NCI-H446 (cell line): ENCODE measurements at regions not wholly inside any gene's neighbourhood (a gene's known extent, or its start where the extent isn't known, plus 50 kb on each side); places are given as distances from the start of the nearest gene placed in this dataset.
A peak's percentile ranks its signal among the peaks of the same experiment; 100 is the strongest.
"Not testable (repeated sequence)": the region's sequence is repeated elsewhere in the genome, so short reads cannot be mapped to it uniquely, and the experiment has no call there.

Experiments
- DNase-seq, 2 experiments: peaks; one replicate each; lab custom pipeline; 2025; lab: John Stamatoyannopoulos, UW

DNA sequence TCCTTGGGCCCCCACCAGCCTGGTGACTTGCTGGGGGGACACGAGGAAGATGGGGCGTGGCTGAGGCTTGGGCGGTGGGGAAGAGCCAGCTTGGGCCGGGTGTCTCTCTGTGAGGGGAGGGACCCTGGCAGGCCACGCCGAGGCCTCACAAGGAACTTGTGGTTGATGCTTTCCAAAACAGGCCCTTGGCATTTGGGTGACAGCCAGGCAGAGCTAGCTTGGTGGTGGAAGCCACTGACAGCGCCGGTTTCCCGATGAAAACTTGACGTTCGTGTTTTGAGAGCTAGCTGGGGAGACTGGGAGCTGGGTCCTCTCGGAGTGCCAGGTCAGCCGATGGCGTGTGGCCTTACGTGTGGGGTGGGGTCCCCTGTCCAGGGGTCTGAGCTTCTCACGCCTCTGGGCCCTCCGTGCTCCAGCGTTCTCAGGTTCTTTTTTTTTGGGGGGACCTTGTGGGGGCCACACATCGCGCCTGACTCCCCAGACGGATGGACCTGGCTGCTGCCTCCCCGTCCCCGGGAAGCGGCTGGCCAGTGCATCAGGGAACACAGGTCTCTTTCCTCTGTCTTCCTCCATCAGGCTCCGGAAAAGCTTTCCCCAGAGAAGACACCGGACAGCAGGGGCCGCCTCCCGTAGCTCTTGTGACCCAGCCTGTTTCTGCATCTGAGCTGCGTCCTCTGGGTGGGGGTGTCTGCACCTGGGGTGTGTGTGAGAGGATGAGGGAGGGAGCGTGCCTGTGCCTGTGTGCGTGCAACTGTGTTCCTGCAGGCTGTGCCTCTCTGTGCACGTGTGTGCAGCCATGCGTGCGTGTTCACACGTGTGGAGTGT, 129.3 kb upstream of the LPCAT1 start:
- no peak for DNase-seq

GRCh38 chr5:1651971-1652872, 128.5 kb upstream of the LPCAT1 start:
- DNase-seq: no peak

- DNase-seq: no peak
Measured at GRCh38 chr5:1651250-1651649, 127.5 kb upstream of the LPCAT1 start.

DNA sequence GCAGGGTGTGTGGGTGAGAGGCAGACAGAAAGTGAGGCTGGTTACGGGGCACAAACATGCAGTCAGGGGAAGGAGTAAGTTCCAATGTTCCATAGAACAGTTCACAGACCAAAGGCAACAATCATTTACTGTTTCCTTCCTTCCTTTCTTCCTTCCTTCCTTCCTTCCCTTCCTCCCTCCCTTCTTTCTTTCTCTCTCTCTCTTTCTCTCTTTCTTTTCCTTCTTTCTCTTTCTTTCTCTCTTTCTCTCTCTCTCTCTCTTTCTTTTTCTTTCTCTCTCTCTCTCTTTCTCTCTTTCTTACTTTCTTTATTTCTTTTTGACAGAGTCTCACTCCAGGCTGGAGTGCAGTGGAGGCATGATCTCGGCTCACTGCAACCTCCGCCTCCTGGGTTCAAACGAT, 125.8 kb upstream of the LPCAT1 start:
- DNase-seq: no peak

DNA sequence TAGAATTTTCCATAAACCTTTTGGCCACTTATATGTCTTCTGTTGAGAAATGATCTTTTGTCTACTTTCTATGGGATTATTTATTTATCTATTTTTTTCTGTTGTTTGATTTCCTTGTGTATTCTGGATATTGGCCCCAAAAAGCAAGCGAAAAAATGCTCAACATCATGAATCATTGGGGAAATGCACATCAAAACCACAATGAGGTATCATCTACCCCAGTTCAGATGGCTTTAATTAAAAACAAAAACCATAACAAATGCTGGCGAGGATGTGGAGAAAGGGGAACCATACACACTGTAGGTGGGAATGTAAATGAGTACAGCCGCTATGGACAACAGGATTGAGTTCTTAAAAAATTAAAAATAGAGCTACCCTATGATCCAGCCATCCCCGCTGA, 125.0 kb upstream of the LPCAT1 start:
- DNase-seq: no peak

GRCh38 chr5:1647580-1647979, 123.8 kb upstream of the LPCAT1 start:
- DNase-seq: no peak

- DNase-seq: peak; percentile 83 to 95
Measured at GRCh38 chr5:1644810-1645571, 121.2 kb upstream of the LPCAT1 start.

GRCh38 chr5:1644393-1644809, 120.6 kb upstream of the LPCAT1 start:
- not testable (repeated sequence) for DNase-seq

DNA sequence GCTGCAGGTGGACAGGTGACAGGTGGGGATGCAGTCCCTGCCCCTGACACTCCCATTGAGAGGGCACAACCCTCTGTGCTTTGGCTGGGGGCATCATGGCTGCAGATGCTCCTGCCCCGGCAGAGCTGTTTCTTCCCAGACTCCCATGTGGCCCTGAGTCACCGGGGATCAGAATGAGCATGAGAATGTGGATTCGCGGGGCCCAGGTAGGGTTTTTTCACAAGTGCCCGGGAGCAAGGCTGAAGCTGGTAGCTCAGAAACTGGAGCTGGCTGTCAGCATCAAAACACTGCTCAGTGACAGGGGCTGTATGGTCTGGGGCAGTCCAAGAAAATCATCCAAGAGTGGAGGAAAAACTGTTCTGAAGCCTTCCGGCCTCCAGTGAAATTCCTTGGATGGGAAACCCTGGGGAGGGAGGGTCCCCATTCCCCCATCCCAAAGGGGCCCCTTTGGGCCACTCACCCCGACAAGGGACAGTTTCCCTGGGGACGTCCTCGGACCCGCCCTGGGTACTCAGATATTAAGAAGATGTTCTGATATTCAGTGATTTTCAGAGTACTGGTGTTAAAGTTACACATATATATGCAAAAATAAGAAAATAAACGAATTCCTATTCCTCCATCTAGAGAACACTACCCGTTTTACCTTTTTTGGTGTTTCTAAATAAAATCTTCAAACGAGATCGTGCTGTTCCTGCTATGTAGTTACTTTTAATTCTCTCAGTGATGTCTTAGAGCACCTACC, 120.1 kb upstream of the LPCAT1 start:
- no peak for DNase-seq

- DNase-seq: no peak
Measured at GRCh38 chr5:1642621-1643061, 118.9 kb upstream of the LPCAT1 start.

GRCh38 chr5:1642221-1642620, 118.5 kb upstream of the LPCAT1 start:
- DNase-seq: no peak

DNA sequence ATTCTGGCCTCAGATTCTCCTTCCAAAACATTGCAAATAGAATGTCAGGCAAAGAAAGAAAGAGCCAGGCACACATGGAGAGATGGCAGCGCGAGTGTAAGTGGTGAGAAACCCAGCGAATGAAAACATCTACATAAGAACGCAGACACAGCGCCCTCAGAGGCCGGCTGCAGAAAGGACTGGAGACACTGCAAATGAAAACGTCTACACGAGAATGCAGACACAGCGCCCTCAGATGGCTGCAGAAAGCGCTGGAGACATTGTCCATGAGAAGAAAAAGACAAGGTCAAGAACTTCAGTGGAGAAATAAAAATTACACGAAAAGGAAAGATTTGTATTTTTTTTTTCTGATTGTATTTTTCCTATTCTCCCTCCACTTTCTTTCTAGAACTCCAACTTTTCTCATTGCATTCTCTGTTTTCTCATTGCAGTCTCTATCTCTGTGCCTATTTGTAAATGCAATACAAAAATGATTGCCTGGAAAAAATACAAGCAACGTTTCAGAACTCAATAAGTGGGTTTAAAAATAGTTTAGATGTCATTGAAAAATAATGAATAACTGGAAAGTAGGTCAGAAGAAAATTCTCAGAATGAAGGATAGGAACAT, 117.9 kb upstream of the LPCAT1 start:
- DNase-seq: peak; percentile 96

DNA sequence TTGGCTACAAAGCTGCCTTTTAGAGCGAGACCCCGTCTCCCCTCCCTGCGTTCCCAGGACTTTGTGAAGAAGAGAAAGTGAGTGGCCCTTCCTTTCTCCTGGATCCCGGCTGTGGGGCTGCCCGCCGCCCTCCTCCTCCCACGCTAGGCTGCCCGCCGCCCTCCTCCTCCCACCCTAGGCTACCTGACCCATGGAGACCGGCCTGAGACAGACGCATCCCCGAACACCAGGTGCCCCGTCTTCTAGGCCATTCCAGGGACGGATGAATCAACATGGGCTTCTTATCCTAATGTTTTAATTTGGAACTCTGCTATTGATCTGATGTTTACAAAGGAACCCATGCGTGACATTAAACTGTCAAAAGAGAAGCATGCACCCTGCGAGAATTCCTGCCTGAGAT, 117.3 kb upstream of the LPCAT1 start:
- no peak for DNase-seq

DNA sequence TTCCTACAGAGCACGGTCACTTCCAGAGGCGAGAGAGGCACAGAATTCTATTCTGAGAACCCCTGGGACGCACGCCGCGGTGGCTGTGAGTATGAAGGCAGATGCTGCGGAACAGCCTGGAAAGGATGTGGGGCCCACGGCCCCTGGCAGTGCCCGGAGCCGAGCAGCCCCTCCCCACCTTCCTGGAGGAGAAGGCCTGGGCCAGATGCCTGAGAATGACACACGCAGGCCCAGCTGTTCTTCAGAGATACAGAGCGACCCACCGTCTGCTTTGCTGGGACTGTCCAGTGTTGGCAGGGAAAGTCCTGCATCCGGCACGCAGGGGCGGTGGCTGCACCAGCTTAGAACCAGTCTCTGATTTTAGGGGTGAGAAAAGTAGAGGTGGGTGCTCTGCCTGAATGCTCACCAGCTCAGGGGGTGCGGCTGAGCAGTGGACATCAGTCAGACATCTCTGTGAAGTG, 116.7 kb upstream of the LPCAT1 start:
- DNase-seq: no peak

DNA sequence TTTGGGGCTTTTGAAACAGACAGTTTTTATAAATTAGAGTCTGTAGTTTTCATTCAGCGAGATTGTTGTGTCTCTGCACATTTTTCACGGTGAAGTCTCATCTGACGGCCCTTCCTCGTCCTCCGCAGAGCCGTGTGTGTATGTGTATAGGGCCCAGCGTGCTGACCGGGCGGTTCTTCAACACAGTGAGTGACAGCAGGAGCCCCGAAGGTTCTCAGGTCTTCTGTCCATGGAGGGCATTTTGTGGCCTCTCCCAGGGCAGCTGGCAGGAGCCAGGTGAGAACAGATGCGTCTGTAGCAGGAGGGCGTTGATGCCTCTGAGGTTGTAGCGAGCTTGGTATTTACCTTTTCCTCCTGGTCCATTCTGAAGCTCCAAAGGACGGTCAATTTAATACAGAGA, 116.0 kb upstream of the LPCAT1 start:
- DNase-seq: no peak

DNA sequence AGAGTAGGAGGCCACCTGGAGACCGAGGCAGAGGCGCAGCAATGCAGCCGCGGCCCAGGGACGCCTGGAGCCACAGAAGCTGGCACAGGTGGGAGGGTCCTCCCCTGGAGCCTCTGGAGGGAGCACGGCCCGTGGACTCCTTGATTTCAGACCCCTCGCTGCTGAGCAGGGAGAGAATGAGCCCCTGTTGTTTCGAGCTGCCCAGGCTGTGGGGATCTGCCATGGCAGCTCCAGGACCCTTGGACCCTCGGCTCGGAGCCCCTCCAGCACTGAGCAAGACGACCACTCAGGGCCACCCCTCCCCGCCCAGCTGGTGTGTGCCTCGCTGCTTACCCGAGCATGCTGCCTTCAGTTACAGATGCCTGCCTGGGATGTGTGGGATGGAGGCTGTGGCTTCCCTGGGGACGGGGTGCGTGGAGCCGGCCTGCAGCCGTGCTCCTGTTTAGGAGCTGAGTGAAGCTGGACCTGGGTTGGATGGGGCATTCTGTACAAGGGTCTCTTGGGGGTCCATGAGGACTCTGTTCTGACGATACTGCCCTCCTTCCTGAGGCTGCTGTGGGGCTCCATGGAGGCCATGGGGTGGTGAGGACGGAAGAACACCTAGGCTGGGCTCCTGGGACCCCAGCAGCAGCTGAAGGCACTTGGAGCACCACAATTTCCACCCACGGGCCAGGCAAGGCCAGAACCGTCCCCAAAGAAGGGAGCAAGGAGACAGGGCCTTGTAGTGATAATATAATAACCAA, 115.1 kb upstream of the LPCAT1 start:
- no peak for DNase-seq

DNA sequence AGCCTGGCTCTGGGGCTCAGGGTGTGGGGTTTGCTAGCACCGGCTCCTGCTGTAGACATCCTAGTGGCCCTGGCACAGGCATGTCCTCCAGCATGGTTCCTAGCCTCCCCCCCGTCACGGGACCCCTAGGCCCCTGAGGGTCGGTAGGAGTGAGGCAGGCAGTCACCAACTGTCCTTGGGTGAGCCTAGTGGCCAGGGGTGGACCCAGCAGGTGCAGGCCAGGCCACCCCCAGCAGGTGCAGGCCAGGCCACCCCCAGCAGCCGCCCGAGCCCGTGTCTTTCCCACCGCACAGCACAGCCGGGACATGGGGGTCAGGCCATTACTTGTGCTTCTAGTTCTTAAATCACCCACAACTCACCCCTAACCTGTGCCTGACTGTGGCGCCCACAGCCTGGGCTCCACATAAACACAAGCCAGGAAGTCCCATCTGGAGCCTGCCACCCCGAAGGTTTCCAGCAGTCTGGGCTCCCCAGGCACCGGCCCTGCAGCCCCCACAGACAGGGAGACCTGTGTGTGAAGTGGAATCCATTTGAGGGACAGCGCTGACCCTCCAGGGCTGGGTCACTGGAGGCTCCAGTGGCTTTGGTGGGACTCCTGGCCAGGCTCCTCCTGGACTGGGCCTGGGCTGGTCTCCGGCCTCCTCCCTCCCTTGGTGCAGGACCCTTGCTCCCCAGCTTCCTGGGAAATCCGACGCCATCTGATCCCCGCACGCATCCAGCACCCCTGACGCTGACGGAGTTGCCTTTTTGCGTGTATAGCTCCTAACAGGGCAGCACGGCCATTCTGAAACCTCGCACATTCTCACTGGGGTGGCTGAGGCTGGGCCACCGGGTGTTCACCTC, 114.1 kb upstream of the LPCAT1 start:
- no peak for DNase-seq

DNA sequence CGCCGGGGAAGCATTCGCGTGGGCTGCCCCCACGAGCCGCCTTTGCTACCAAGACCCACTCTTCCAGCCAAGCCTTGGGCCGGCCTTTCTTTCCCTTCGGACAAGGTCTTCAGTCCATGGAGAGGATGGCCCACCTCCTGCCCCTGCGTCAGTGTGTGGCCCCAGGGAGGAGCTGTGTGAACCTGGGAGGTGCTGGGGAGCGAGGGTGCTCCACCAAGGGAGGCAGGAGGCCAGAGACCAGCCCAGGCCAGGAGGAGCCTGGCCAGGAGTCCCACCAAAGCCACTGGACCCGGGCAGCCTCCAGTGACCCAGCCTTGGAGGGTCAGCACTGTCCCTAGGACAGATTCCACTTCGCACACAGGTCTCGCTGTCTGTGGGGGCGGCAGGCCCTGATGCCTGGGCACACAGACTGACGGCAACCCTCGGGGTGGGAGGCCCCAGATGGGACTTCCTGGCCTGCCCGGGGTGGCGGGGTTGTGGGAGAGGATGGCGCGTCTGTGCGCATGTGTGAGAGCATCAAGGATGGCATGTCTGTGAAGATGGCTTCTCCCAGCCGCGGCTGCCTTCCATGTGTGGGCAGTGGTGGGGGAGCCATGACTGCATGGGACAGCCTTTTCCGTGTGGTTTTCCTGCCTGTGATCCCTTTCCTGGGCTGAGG, 113.3 kb upstream of the LPCAT1 start:
- no peak for DNase-seq
